ENCODE measurements at regions not wholly inside any gene's neighbourhood (a gene's known extent, or its start where the extent isn't known, plus 50 kb on each side); places are given as distances from the start of the nearest gene placed in this dataset.

DNA sequence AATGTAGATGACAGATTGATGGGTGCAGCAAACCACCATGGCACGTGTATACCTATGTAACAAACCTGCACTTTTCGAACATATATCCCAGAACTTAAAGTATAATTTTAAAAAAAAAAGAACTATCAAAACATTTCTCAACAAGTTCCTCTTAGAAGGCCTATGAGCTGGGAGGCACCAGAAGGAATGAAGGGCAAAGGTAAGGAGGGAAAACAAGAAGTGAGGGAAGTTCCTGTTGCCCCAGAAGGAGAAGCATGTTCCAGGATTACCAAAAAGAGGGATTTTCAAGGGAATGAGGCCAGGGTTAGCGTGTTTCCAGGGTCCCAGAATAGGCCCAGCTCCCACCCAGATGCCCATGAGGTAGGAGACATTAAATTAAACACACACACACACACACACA, 361.0 kb downstream of the SETD4 start:
- TF ChIP-seq, protein P1, sequence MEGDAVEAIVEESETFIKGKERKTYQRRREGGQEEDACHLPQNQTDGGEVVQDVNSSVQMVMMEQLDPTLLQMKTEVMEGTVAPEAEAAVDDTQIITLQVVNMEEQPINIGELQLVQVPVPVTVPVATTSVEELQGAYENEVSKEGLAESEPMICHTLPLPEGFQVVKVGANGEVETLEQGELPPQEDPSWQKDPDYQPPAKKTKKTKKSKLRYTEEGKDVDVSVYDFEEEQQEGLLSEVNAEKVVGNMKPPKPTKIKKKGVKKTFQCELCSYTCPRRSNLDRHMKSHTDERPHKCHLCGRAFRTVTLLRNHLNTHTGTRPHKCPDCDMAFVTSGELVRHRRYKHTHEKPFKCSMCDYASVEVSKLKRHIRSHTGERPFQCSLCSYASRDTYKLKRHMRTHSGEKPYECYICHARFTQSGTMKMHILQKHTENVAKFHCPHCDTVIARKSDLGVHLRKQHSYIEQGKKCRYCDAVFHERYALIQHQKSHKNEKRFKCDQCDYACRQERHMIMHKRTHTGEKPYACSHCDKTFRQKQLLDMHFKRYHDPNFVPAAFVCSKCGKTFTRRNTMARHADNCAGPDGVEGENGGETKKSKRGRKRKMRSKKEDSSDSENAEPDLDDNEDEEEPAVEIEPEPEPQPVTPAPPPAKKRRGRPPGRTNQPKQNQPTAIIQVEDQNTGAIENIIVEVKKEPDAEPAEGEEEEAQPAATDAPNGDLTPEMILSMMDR (IDR thresholded peaks at IDR 0.05; ENCODE audit: low read length) = no peak
- no peak for TF ChIP-seq EZH2 (optimal IDR thresholded peaks at IDR 0.05; ENCODE audit: low read depth, low read length)
- TF ChIP-seq EZH2phosphoT487 (IDR thresholded peaks at IDR 0.05; ENCODE audit: low read length) = no peak
- Histone ChIP-seq H3K9me3 (replicated peaks; ENCODE audit: insufficient read depth, low read length) (no peaks in the 10 kb centered on the region), H3K4me2 (ENCODE audit: low read depth, low read length) (no peak overlapping the region), H3K36me3 (replicated peaks; ENCODE audit: insufficient read depth, low read length) (no peaks in the 10 kb centered on the region), H3K4me3 (ENCODE audit: low read length) (no peak overlapping the region), H3K9me2 (replicated peaks; ENCODE audit: insufficient read depth, low read length) (no peaks in the 10 kb centered on the region), H4K20me1 (ENCODE audit: insufficient read depth, low read length) (no peaks in the 10 kb centered on the region), H3F3A (ENCODE audit: insufficient read depth, low read length) (no peaks in the 10 kb centered on the region), H3K27ac (ENCODE audit: low read length) (no peak overlapping the region), H2AFZ (ENCODE audit: low read length) (no peak overlapping the region), H3K4me1 (ENCODE audit: low read length) (peaks cover 12% of the 10 kb centered on the region), H3K9ac (ENCODE audit: low read length) (no peak overlapping the region), H3K79me2 (ENCODE audit: low read length) (no peaks in the 10 kb centered on the region), H3K27me3 (replicated peaks; ENCODE audit: insufficient read depth, low read length) (no peaks in the 10 kb centered on the region)
- DNase-seq = no peak

DNA sequence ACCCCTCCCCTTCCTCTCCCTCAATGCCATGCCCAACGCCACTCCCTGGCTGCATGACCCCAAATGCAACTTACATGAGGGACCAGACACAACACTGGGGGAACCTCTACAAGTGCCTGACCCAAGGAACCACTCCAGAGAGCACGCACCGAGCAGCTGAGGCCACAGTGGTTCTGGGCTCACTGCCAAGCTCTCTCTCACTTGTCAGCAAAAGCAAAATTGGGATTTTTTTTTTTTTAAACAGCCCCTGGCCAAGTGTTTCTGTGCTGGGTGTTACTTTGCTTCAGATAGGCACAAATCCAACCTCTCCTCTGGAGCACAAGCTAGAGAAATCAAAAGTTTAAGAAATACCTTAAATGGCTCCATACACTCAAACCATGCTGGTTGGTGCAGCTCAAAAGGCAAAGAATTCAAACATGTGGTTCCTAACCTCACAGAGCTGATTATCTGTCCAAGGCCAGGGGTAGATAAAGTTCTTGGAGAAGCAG, 363.0 kb downstream of the SETD4 start:
- TF ChIP-seq EZH2phosphoT487 (IDR thresholded peaks at IDR 0.05; ENCODE audit: low read length) = no peak
- TF ChIP-seq, protein P1 (IDR thresholded peaks at IDR 0.05; ENCODE audit: low read length) = no peak
- TF ChIP-seq EZH2 (optimal IDR thresholded peaks at IDR 0.05; ENCODE audit: low read depth, low read length) = no peak
- Histone ChIP-seq H2AFZ (ENCODE audit: low read length) (no peak overlapping the region), H3K27me3 (replicated peaks; ENCODE audit: insufficient read depth, low read length) (no peaks in the 10 kb centered on the region), H3K9ac (ENCODE audit: low read length) (no peak overlapping the region), H4K20me1 (ENCODE audit: insufficient read depth, low read length) (no peaks in the 10 kb centered on the region), H3K27ac (ENCODE audit: low read length) (no peak overlapping the region), H3F3A (ENCODE audit: insufficient read depth, low read length) (no peaks in the 10 kb centered on the region), H3K4me3 (ENCODE audit: low read length) (no peak overlapping the region), H3K9me2 (replicated peaks; ENCODE audit: insufficient read depth, low read length) (no peaks in the 10 kb centered on the region), H3K4me1 (ENCODE audit: low read length) (peaks cover 18% of the 10 kb centered on the region), H3K79me2 (ENCODE audit: low read length) (no peaks in the 10 kb centered on the region), H3K36me3 (replicated peaks; ENCODE audit: insufficient read depth, low read length) (no peaks in the 10 kb centered on the region), H3K4me2 (ENCODE audit: low read depth, low read length) (peak overlapping the region; percentile 1; the same call in 1 of the 2 replicates), H3K9me3 (replicated peaks; ENCODE audit: insufficient read depth, low read length) (no peaks in the 10 kb centered on the region)
- DNase-seq = peak; percentile 93

DNA sequence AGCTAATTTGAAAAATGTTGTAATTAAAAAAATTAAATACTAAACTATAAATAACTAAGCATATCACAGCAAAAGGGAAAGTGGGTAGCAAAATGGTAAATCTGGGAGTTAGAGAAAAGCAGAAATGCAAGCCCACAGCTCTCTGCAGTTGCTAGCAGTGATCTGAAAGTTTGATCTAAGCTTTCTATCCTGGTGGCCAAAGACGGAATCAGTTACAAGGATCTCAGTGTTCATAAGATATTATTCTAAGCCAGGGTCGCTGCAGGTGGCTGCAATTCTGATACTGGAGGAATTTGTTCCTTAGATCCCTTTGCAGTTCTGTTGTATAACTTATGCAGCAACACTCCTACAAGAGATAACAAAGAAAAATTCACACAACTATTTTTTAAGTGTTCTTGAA, 363.7 kb downstream of the SETD4 start:
- H3K36me3 ChIP-seq (replicated peaks; ENCODE audit: insufficient read depth, low read length) = no peaks in the 10 kb centered on the region

More for the DNA sequence above, 363.7 kb downstream of the SETD4 start:
- Histone ChIP-seq H3K4me3 (ENCODE audit: low read length) (no peak overlapping the region), H3K9ac (ENCODE audit: low read length) (no peak overlapping the region), H3K27me3 (replicated peaks; ENCODE audit: insufficient read depth, low read length) (no peaks in the 10 kb centered on the region), H4K20me1 (ENCODE audit: insufficient read depth, low read length) (no peaks in the 10 kb centered on the region), H3K27ac (ENCODE audit: low read length) (no peak overlapping the region), H3K9me2 (replicated peaks; ENCODE audit: insufficient read depth, low read length) (no peaks in the 10 kb centered on the region), H3K4me1 (ENCODE audit: low read length) (peaks cover 26% of the 10 kb centered on the region), H3K79me2 (ENCODE audit: low read length) (no peaks in the 10 kb centered on the region), H3K4me2 (ENCODE audit: low read depth, low read length) (no peak overlapping the region), H3F3A (ENCODE audit: insufficient read depth, low read length) (no peaks in the 10 kb centered on the region), H2AFZ (ENCODE audit: low read length) (no peak overlapping the region), H3K9me3 (replicated peaks; ENCODE audit: insufficient read depth, low read length) (no peaks in the 10 kb centered on the region)
- DNase-seq = peak; percentile 38
- no peak for TF ChIP-seq EZH2 (optimal IDR thresholded peaks at IDR 0.05; ENCODE audit: low read depth, low read length)
- TF ChIP-seq, protein P1 (IDR thresholded peaks at IDR 0.05; ENCODE audit: low read length) = no peak
- TF ChIP-seq EZH2phosphoT487 (IDR thresholded peaks at IDR 0.05; ENCODE audit: low read length) = no peak
